Mucosa of descending colon (tissue), 3 donors: ENCODE measurements at regions not wholly inside any gene's neighbourhood (a gene's known extent, or its start where the extent isn't known, plus 50 kb on each side); places are given as distances from the start of the nearest gene placed in this dataset.

ENCODE experiments used
- ATAC-seq: fragments of 200-7000 bp; cut with Tn5 transposase; one replicate; pipeline ENCODE4 v1.9.1; 2020; ENCODE audit warnings: mild to moderate bottlenecking, moderate library complexity
- DNase-seq, 3 donors: peaks; one replicate each; pipeline ENCODE4 v3.0.0-alpha.2; 2020
- H3K36me3 ChIP-seq: fragments of 200-600 bp; one replicate; pipeline ENCODE4 v1.8.0; 2021; ENCODE audit warnings: low read depth, mild to moderate bottlenecking
- H3K4me1 ChIP-seq: fragments of 200-600 bp; one replicate; pipeline ENCODE4 v1.8.0; 2021; ENCODE audit warnings: low read depth, mild to moderate bottlenecking
- H3K4me3 ChIP-seq: fragments of 200-600 bp; one replicate; pipeline ENCODE4 v1.8.0; 2021; ENCODE audit warnings: mild to moderate bottlenecking
- H3K9me3 ChIP-seq: fragments of 200-600 bp; one replicate; pipeline ENCODE4 v1.8.0; 2021; ENCODE audit warnings: mild to moderate bottlenecking
- CTCF ChIP-seq: fragments of 200-600 bp; IDR thresholded peaks from one replicate; pipeline ENCODE4 v1.8.0; 2022; ENCODE audit warnings: antibody characterized with exemption, mild to moderate bottlenecking
- intact Hi-C, 2 donors: fragments of 100-400 bp; cut with DNase I in 1 of 2; cut with micrococcal nuclease in 1 of 2; formaldehyde crosslinking; loops; one replicate each; pipeline versions ENCODE4 v1.11.0 to v1.11.1; 2022; cut with DNase I, micrococcal nuclease
- donor health status: DM: no; HTN: no; CAD: no; lungs with moderate emphysema.
- donor health status: DM: no; HTN: no; CAD: no.
- donor health status: DM: no; HTN: yes; CAD: no.

GRCh38 chr18:8478166-8478967 lies 130.9 kb upstream of the RAB12 start:
- Histone ChIP-seq H3K4me1 (no peaks in the 10 kb centered on the region), H3K4me3 (no peak overlapping the region), H3K36me3 (no peaks in the 10 kb centered on the region), H3K9me3 (no peaks in the 10 kb centered on the region)
- ATAC-seq, result peak; percentile 78
- peak in 2 of 3 donors; percentile 68 to 74 for DNase-seq
- intact Hi-C loops, result no loop called here
- peak; percentile 83 for TF ChIP-seq CTCF

GRCh38 chr18:8478968-8479370 lies 130.3 kb upstream of the RAB12 start:
- no peaks in the 10 kb centered on the region for H3K9me3 ChIP-seq
- H3K36me3 ChIP-seq, result no peaks in the 10 kb centered on the region
- no peak for TF ChIP-seq CTCF
- no peak overlapping the region for H3K4me3 ChIP-seq
- ATAC-seq (no peak), DNase-seq (no peak)
- intact Hi-C loops, result no loop called here
- no peaks in the 10 kb centered on the region for H3K4me1 ChIP-seq

GRCh38 chr18:8479789-8480188 lies 129.4 kb upstream of the RAB12 start:
- no peaks in the 10 kb centered on the region for H3K9me3 ChIP-seq
- H3K4me1 ChIP-seq, result no peaks in the 10 kb centered on the region
- no peaks in the 10 kb centered on the region for H3K36me3 ChIP-seq
- intact Hi-C loops, result no loop called here
- DNase-seq, result no peak
- no peak overlapping the region for H3K4me3 ChIP-seq
- ATAC-seq, result no peak
- no peak for TF ChIP-seq CTCF

GRCh38 chr18:8480506-8481328 lies 128.5 kb upstream of the RAB12 start:
- H3K4me1 ChIP-seq, result no peaks in the 10 kb centered on the region
- intact Hi-C loops, result no loop called here
- peak in 1 of 3 donors; percentile 21 for DNase-seq
- no peak for TF ChIP-seq CTCF
- no peak for ATAC-seq
- no peak overlapping the region for H3K4me3 ChIP-seq
- no peaks in the 10 kb centered on the region for H3K9me3 ChIP-seq
- H3K36me3 ChIP-seq, result no peaks in the 10 kb centered on the region

GRCh38 chr18:8484951-8485350 lies 124.3 kb upstream of the RAB12 start:
- intact Hi-C loops, result no loop called here
- no peak for TF ChIP-seq CTCF
- H3K4me3 ChIP-seq, result no peak overlapping the region
- ATAC-seq (no peak), DNase-seq (no peak)
- no peaks in the 10 kb centered on the region for H3K4me1 ChIP-seq
- H3K36me3 ChIP-seq, result no peaks in the 10 kb centered on the region
- no peaks in the 10 kb centered on the region for H3K9me3 ChIP-seq
